Fibroblast of the conjunctiva (primary cell): ENCODE measurements at regions not wholly inside any gene's neighbourhood (a gene's known extent, or its start where the extent isn't known, plus 50 kb on each side); places are given as distances from the start of the nearest gene placed in this dataset.

Experiments
- DNase-seq: peaks from one replicate; pipeline ENCODE4 v3.0.0-alpha.2; 2010; ENCODE audit warnings: low read depth

- DNase-seq = no peak
Observed at GRCh38 chr3:89762405-89762804, 655.0 kb downstream of the EPHA3 start.

GRCh38 chr3:89783341-89783927 is 676.0 kb downstream of the EPHA3 start:
- no peak for DNase-seq

GRCh38 chr3:89787485-89787884 is 680.1 kb downstream of the EPHA3 start:
- peak; percentile 40 for DNase-seq

GRCh38 chr3:89787979-89788378 is 680.6 kb downstream of the EPHA3 start:
- no peak for DNase-seq

GRCh38 chr3:89795506-89795905 is 688.1 kb downstream of the EPHA3 start:
- no peak for DNase-seq

GRCh38 chr3:89802881-89803280 is 695.5 kb downstream of the EPHA3 start:
- no peak for DNase-seq

- DNase-seq = no peak
Observed at GRCh38 chr3:89803711-89804110, 696.3 kb downstream of the EPHA3 start.

GRCh38 chr3:89806166-89806565 is 698.7 kb downstream of the EPHA3 start:
- DNase-seq = no peak

- DNase-seq = no peak
Observed at GRCh38 chr3:89808680-89809197, 701.3 kb downstream of the EPHA3 start.

- DNase-seq = no peak
Observed at GRCh38 chr3:89813500-89813899, 706.1 kb downstream of the EPHA3 start.

- no peak for DNase-seq
Observed at GRCh38 chr3:89841041-89841440, 733.6 kb downstream of the EPHA3 start.

GRCh38 chr3:89845053-89845452 is 737.6 kb downstream of the EPHA3 start:
- no peak for DNase-seq

GRCh38 chr3:89847955-89848354 is 740.5 kb downstream of the EPHA3 start:
- DNase-seq = no peak

- DNase-seq = peak; percentile 35
Observed at GRCh38 chr3:89851974-89852621, 744.7 kb downstream of the EPHA3 start.

- DNase-seq = no peak
Observed at GRCh38 chr3:89859757-89860156, 752.3 kb downstream of the EPHA3 start.

GRCh38 chr3:89867286-89867685 is 759.9 kb downstream of the EPHA3 start:
- DNase-seq = no peak

- no peak for DNase-seq
Observed at GRCh38 chr3:89876116-89876515, 768.7 kb downstream of the EPHA3 start.

- DNase-seq = no peak
Observed at GRCh38 chr3:89877230-89877629, 769.8 kb downstream of the EPHA3 start.

GRCh38 chr3:89889386-89889785 is 782.0 kb downstream of the EPHA3 start:
- no peak for DNase-seq

GRCh38 chr3:89908711-89909213 is 801.3 kb downstream of the EPHA3 start:
- DNase-seq = no peak

- no peak for DNase-seq
Observed at GRCh38 chr3:89912031-89912430, 804.6 kb downstream of the EPHA3 start.

- no peak for DNase-seq
Observed at GRCh38 chr3:89923921-89924610, 816.6 kb downstream of the EPHA3 start.

- DNase-seq = no peak
Observed at GRCh38 chr3:89925976-89926375, 818.6 kb downstream of the EPHA3 start.
